Endodermal cell (in vitro differentiated cells): ENCODE measurements at regions not wholly inside any gene's neighbourhood (a gene's known extent, or its start where the extent isn't known, plus 50 kb on each side); places are given as distances from the start of the nearest gene placed in this dataset.

Source experiments
- DNase-seq: peaks from one replicate; pipeline ENCODE4 v3.0.0-alpha.2; 2017
- H3K27ac ChIP-seq: 2 replicates; pipeline ENCODE4 v1.5.1; 2013; ENCODE audit warnings: mild to moderate bottlenecking, low read depth, low read length, moderate library complexity
- H3K27me3 ChIP-seq: 2 replicates; pipeline ENCODE4 v1.6.1; 2013; ENCODE audit warnings: mild to moderate bottlenecking, low read length, moderate library complexity; ENCODE audit not compliant: insufficient read depth, control insufficient read depth, poor library complexity, severe bottlenecking
- H3K36me3 ChIP-seq: 2 replicates; pipeline ENCODE4 v1.7.0; 2013; ENCODE audit warnings: mild to moderate bottlenecking, low read length, moderate library complexity; ENCODE audit not compliant: control insufficient read depth, insufficient read depth
- H3K4me1 ChIP-seq: one replicate; pipeline ENCODE4 v1.7.0; 2013; ENCODE audit warnings: low read length; ENCODE audit not compliant: control insufficient read depth, insufficient read depth
- H3K4me3 ChIP-seq: 2 replicates; pipeline ENCODE4 v1.5.1; 2013; ENCODE audit warnings: mild to moderate bottlenecking, low read length, moderate library complexity
- H3K9ac ChIP-seq: 2 replicates; pipeline ENCODE4 v1.6.1; 2013; ENCODE audit warnings: mild to moderate bottlenecking, low read length, moderate library complexity; ENCODE audit not compliant: poor library complexity, severe bottlenecking; ENCODE audit errors: extremely low read depth
- H3K9me3 ChIP-seq: 2 replicates; pipeline ENCODE4 v1.6.1; 2013; ENCODE audit warnings: mild to moderate bottlenecking, low read length, moderate library complexity; ENCODE audit not compliant: control insufficient read depth
- H3K27ac Mint-ChIP-seq: 2 replicates; pipeline ENCODE4 v1.8.0; 2020; ENCODE audit warnings: mixed read lengths
- H3K27me3 Mint-ChIP-seq: 2 replicates; pipeline ENCODE4 v1.8.0; 2021; ENCODE audit warnings: mild to moderate bottlenecking, mixed read lengths; ENCODE audit not compliant: insufficient read depth
- H3K36me3 Mint-ChIP-seq: 2 replicates; pipeline ENCODE4 v1.8.0; 2020; ENCODE audit warnings: low read depth, mixed read lengths
- H3K4me1 Mint-ChIP-seq: 2 replicates; pipeline ENCODE4 v1.8.0; 2020; ENCODE audit warnings: mixed read lengths
- H3K4me3 Mint-ChIP-seq: 2 replicates; pipeline ENCODE4 v1.8.0; 2020; ENCODE audit warnings: mild to moderate bottlenecking, moderate library complexity, mixed read lengths
- H3K9me3 Mint-ChIP-seq: 2 replicates; pipeline ENCODE4 v1.8.0; 2020; ENCODE audit warnings: mild to moderate bottlenecking, mixed read lengths
- CTCF ChIP-seq: fragments of 200-600 bp; sonication (generic); conservative IDR thresholded peaks from 2 replicates; pipeline ENCODE4 v1.5.0; 2021; ENCODE audit warnings: antibody characterized with exemption, mild to moderate bottlenecking
- WGBS, 2 experiments: methylation state at CpG; one replicate each; pipeline versions ENCODE4 v1.1.5 to v1.1.7; 2013; ENCODE audit warnings: missing lambda C conversion rate in 2 of 2, mixed read lengths in 1 of 2; ENCODE audit not compliant: insufficient coverage in 1 of 2, insufficient read length in 1 of 2; 5-methylcytosine and 5-hydroxymethylcytosine counted together

GRCh38 chr17:77302682-77303081 is 161.9 kb downstream of the SEC14L1 start:
- Histone ChIP-seq H3K9ac (no peak overlapping the region), H3K9me3 (peaks cover 19% of the 10 kb centered on the region), H3K36me3 (peaks cover 4% of the 10 kb centered on the region), H3K4me3 (no peak overlapping the region), H3K27ac (no peak overlapping the region), H3K27me3 (no peaks in the 10 kb centered on the region), H3K4me1 (peaks cover 13% of the 10 kb centered on the region)
- DNase-seq = no peak
- Mint-ChIP-seq H3K27ac (no peak overlapping the region), H3K9me3 (no peaks in the 10 kb centered on the region), H3K4me3 (no peak overlapping the region), H3K36me3 (peaks cover 10% of the 10 kb centered on the region), H3K27me3 (no peaks in the 10 kb centered on the region), H3K4me1 (peaks cover 33% of the 10 kb centered on the region)
- no peak for TF ChIP-seq CTCF
- WGBS, 2 experiments = 94% methylated on average over 4 to 8 of the region's 8 CpGs

GRCh38 chr17:77303620-77304019 is 162.9 kb downstream of the SEC14L1 start:
- no peak for DNase-seq
- Mint-ChIP-seq H3K4me3 (no peak overlapping the region), H3K36me3 (peaks cover 14% of the 10 kb centered on the region), H3K4me1 (peaks cover 25% of the 10 kb centered on the region), H3K9me3 (no peaks in the 10 kb centered on the region), H3K27ac (no peak overlapping the region), H3K27me3 (no peaks in the 10 kb centered on the region)
- Histone ChIP-seq H3K27ac (no peak overlapping the region), H3K4me3 (no peak overlapping the region), H3K9me3 (peaks cover 13% of the 10 kb centered on the region), H3K27me3 (no peaks in the 10 kb centered on the region), H3K4me1 (peaks cover 13% of the 10 kb centered on the region), H3K9ac (no peak overlapping the region), H3K36me3 (peaks cover 9% of the 10 kb centered on the region)
- WGBS, 2 experiments = 96 to 98% methylated on average over 4 to 6 of the region's 6 CpGs
- TF ChIP-seq CTCF = no peak

- Histone ChIP-seq H3K9me3 (peaks cover 7% of the 10 kb centered on the region), H3K36me3 (peaks cover 11% of the 10 kb centered on the region), H3K9ac (no peak overlapping the region), H3K4me1 (peaks cover 13% of the 10 kb centered on the region), H3K27ac (no peak overlapping the region), H3K27me3 (no peaks in the 10 kb centered on the region), H3K4me3 (no peak overlapping the region)
- Mint-ChIP-seq H3K4me3 (no peak overlapping the region), H3K27ac (no peak overlapping the region), H3K36me3 (peaks cover 14% of the 10 kb centered on the region), H3K27me3 (no peaks in the 10 kb centered on the region), H3K9me3 (no peaks in the 10 kb centered on the region), H3K4me1 (peaks cover 25% of the 10 kb centered on the region)
- DNase-seq = no peak
- no peak for TF ChIP-seq CTCF
- WGBS, 2 experiments = 83 to 88% methylated on average over 8 to 17 of the region's 17 CpGs
Observed at GRCh38 chr17:77304051-77304745, 163.4 kb downstream of the SEC14L1 start.
